ENCODE measurements at regions not wholly inside any gene's neighbourhood (a gene's known extent, or its start where the extent isn't known, plus 50 kb on each side); places are given as distances from the start of the nearest gene placed in this dataset. TPM values are rescaled to one million over a fixed set of nuclear protein-coding genes. Genes with fewer than 3 reads are reported as not detected.

GRCh38 chr9:101791533-101791932 lies 53.1 kb upstream of the GRIN3A start:
- no peaks in the 10 kb centered on the region for H4K20me1 ChIP-seq (replicated peaks in 1 of 2; ENCODE audit: control insufficient read depth in 1 of 2, insufficient read depth in 2 of 2, low read length in 2 of 2)
- CTCF ChIA-PET (ENCODE audit: partially characterized antibody): interaction anchor here (0.8 to 1.1 kb wide), 2 partner anchors 8 to 60 kb away, joined by 3 to 7 read pairs; no protein-coding TSS in a partner anchor
- no peak for TF ChIP-seq HDAC6 (IDR thresholded peaks at IDR 0.05; ENCODE audit: low read depth, low read length)
- FAIRE-seq (no peak), DNase-seq (ENCODE audit: low read depth in 1 of 2, low spot score in 2 of 2) (no peak)
- H3K56ac ChIP-seq (replicated peaks; ENCODE audit: insufficient read length, low read depth, low read length): no peak overlapping the region
- H2BK20ac ChIP-seq (ENCODE audit: low read length): no peak overlapping the region
- no peaks in the 10 kb centered on the region for H3K4me1 ChIP-seq (replicated peaks in 1 of 4; ENCODE audit: control insufficient read depth in 3 of 4, insufficient read depth in 4 of 4, low read length in 3 of 4)
- H3K18ac ChIP-seq (ENCODE audit: extremely low read depth, low read length): no peak overlapping the region
- H3K14ac ChIP-seq (ENCODE audit: insufficient read length): no peak overlapping the region
- H3K27me3 ChIP-seq (replicated peaks in 1 of 4; ENCODE audit: control insufficient read depth in 3 of 4, extremely low read depth in 1 of 4, insufficient read depth in 3 of 4, low read length in 3 of 4): no peaks in the 10 kb centered on the region
- H2AFZ ChIP-seq (ENCODE audit: low read length): no peak overlapping the region
- no peaks in the 10 kb centered on the region for H3K79me1 ChIP-seq (ENCODE audit: low read depth, low read length)
- no peak overlapping the region for H3K4me3 ChIP-seq (ENCODE audit: extremely low read depth in 1 of 4, insufficient read depth in 2 of 4, low read depth in 3 of 4, low read length in 4 of 4)
- H4K8ac ChIP-seq (ENCODE audit: extremely low read depth, insufficient read depth, low read length): no peak overlapping the region
- no peak overlapping the region for H4K5ac ChIP-seq (ENCODE audit: insufficient read length, low read depth, low read length)
- no peak overlapping the region for H3K4me2 ChIP-seq (ENCODE audit: insufficient read depth in 1 of 2, low read depth in 2 of 2, low read length in 2 of 2)
- no peaks in the 10 kb centered on the region for H3K79me2 ChIP-seq (ENCODE audit: control insufficient read depth in 1 of 2, insufficient read depth in 2 of 2, low read length in 2 of 2)
- POLR2A ChIA-PET (ENCODE audit: partially characterized antibody): no interaction called here
- no peaks in the 10 kb centered on the region for H3K36me3 ChIP-seq (ENCODE audit: control insufficient read depth in 2 of 4, insufficient read depth in 4 of 4, low read length in 3 of 4)
- no peak overlapping the region for H4K91ac ChIP-seq (replicated peaks; ENCODE audit: insufficient read length, low read length)
- H2BK12ac ChIP-seq (ENCODE audit: low read depth, low read length): no peak overlapping the region
- no peak overlapping the region for H2AK5ac ChIP-seq (ENCODE audit: low read depth, low read length)
- no peaks in the 10 kb centered on the region for H3K9me3 ChIP-seq (ENCODE audit: insufficient read depth in 2 of 2, low read depth in 1 of 2, low read length in 1 of 2)
- H3K4ac ChIP-seq (replicated peaks; ENCODE audit: insufficient read length, low read depth, low read length): no peak overlapping the region
- no peak overlapping the region for H3K9ac ChIP-seq (replicated peaks in 1 of 4; ENCODE audit: extremely low read depth in 1 of 4, low read depth in 3 of 4, low read length in 3 of 4)
- no peak overlapping the region for H2BK5ac ChIP-seq (ENCODE audit: low read depth, low read length)
- peaks cover under 1% of the 10 kb centered on the region; the same call in 1 of the 2 replicates for H3K23me2 ChIP-seq (ENCODE audit: low read depth, low read length)
- 75% methylated on average over 6 of the region's 6 CpGs; no CpG with 5 or more reads in 1 of the 2 experiments for WGBS, 2 experiments (ENCODE audit: extremely low coverage in 1 of 2, insufficient coverage in 1 of 2, insufficient read length in 1 of 2, insufficient replicate concordance in 2 of 2, low coverage in 1 of 2, low lambda C conversion rate in 2 of 2, missing lambda C conversion rate in 1 of 2)
- H2BK15ac ChIP-seq (ENCODE audit: low read length): no peak overlapping the region
- no peak overlapping the region for H2BK120ac ChIP-seq (replicated peaks; ENCODE audit: low read depth, low read length)
- H3K27ac ChIP-seq (ENCODE audit: low read depth, low read length): no peak overlapping the region
- H3K23ac ChIP-seq (ENCODE audit: insufficient read length): no peak overlapping the region

Small RNAs in the stretch of these regions (small RNA-seq; reads per million reads assigned to genes)
- gene RNU6-329P (ENCODE audit: insufficient read depth): not detected

Data from H1 (cell line).